GM19395 (cell line): ENCODE measurements at regions not wholly inside any gene's neighbourhood (a gene's known extent, or its start where the extent isn't known, plus 50 kb on each side); places are given as distances from the start of the nearest gene placed in this dataset.
A peak's percentile ranks its signal among the peaks of the same experiment; 100 is the strongest.

Source experiments
- ATAC-seq: cut with Tn5 transposase; IDR thresholded peaks from one replicate; pipeline ENCODE4 v1.9.1; 2021; ENCODE audit warnings: mild to moderate bottlenecking, moderate library complexity; ENCODE audit not compliant: unreplicated experiment

GRCh38 chr4:24476282-24476681 is 108.1 kb downstream of the DHX15 start:
- peak; percentile 46 for ATAC-seq

GRCh38 chr4:24475756-24476155 is 108.6 kb downstream of the DHX15 start:
- no peak for ATAC-seq

GRCh38 chr4:24473309-24473721 is 111.0 kb downstream of the DHX15 start:
- ATAC-seq, result no peak

- peak; percentile 62 for ATAC-seq
Observed at GRCh38 chr4:24472514-24473308, 111.6 kb downstream of the DHX15 start.

GRCh38 chr4:24472161-24472510 is 112.2 kb downstream of the DHX15 start:
- no peak for ATAC-seq

GRCh38 chr4:24471486-24472160 is 112.7 kb downstream of the DHX15 start:
- no peak for ATAC-seq

- no peak for ATAC-seq
Observed at GRCh38 chr4:24470666-24471485, 113.5 kb downstream of the DHX15 start.

GRCh38 chr4:24468071-24468470 is 116.3 kb downstream of the DHX15 start:
- no peak for ATAC-seq

GRCh38 chr4:24464566-24464965 is 119.8 kb downstream of the DHX15 start:
- ATAC-seq, result no peak

GRCh38 chr4:24456431-24456830 is 127.9 kb downstream of the DHX15 start:
- ATAC-seq, result no peak

- no peak for ATAC-seq
Observed at GRCh38 chr4:24453951-24454350, 130.4 kb downstream of the DHX15 start.

GRCh38 chr4:24451870-24452269 is 132.5 kb downstream of the DHX15 start:
- ATAC-seq, result no peak

GRCh38 chr4:24443200-24443599 is 141.2 kb downstream of the DHX15 start:
- no peak for ATAC-seq

- ATAC-seq, result no peak
Observed at GRCh38 chr4:24440765-24441164, 143.6 kb downstream of the DHX15 start.

GRCh38 chr4:24434241-24434640 is 150.1 kb downstream of the DHX15 start:
- ATAC-seq, result no peak

GRCh38 chr4:24433515-24434214 is 150.7 kb downstream of the DHX15 start:
- no peak for ATAC-seq

GRCh38 chr4:24428850-24429249 is 155.5 kb downstream of the DHX15 start:
- ATAC-seq, result no peak

- ATAC-seq, result no peak
Observed at GRCh38 chr4:24426557-24426956, 157.8 kb downstream of the DHX15 start.

- no peak for ATAC-seq
Observed at GRCh38 chr4:24425863-24426262, 158.5 kb downstream of the DHX15 start.

- ATAC-seq, result no peak
Observed at GRCh38 chr4:24423670-24424069, 160.7 kb downstream of the DHX15 start.

- ATAC-seq, result no peak
Observed at GRCh38 chr4:24422644-24423043, 161.7 kb downstream of the DHX15 start.
